Panc1 (cell line): ENCODE measurements at regions not wholly inside any gene's neighbourhood (a gene's known extent, or its start where the extent isn't known, plus 50 kb on each side); places are given as distances from the start of the nearest gene placed in this dataset.

ENCODE experiments used
- ATAC-seq: fragments of 200-7000 bp; cut with Tn5 transposase; 2 replicates; pipeline ENCODE4 v1.9.1; 2020; ENCODE audit warnings: mild to moderate bottlenecking, moderate library complexity
- BruUV-seq: library from RNA; stranded (reverse); fragments of 400-500 nt; replicated peaks from 2 replicates; lab custom pipeline; 2021; lab: Mats Ljungman, UMichigan
- CTCF ChIA-PET: fragments of 300-600 bp; sonication (Branson Sonifier 250); formaldehyde crosslinking; loops from one replicate; lab custom pipeline; 2022; ENCODE audit warnings: antibody characterized with exemption; lab: Charles Lee
- POLR2A ChIA-PET: fragments of 300-600 bp; sonication (Branson Sonifier 250); formaldehyde crosslinking; loops from one replicate; lab custom pipeline; 2022; ENCODE audit warnings: antibody characterized with exemption; lab: Charles Lee
- DNase-seq: peaks from one replicate; pipeline ENCODE4 v3.0.0-alpha.2; 2010; ENCODE audit warnings: low read depth, low spot score
- H3K27ac ChIP-seq: 2 replicates; pipeline ENCODE4 v1.5.1; 2011; ENCODE audit warnings: mild to moderate bottlenecking, low read length, inconsistent platforms
- H3K27me3 ChIP-seq: fragments of 200-500 bp; sonication (Bioruptor generic); 2 replicates; pipeline ENCODE4 v1.6.0; 2014; ENCODE audit warnings: low read length, inconsistent platforms; ENCODE audit not compliant: control insufficient read depth, insufficient read depth
- H3K36me3 ChIP-seq: fragments of 200-500 bp; sonication (Bioruptor generic); 2 replicates; pipeline ENCODE4 v1.5.1; 2014; ENCODE audit warnings: inconsistent platforms, mild to moderate bottlenecking, low read length, moderate library complexity; ENCODE audit not compliant: control insufficient read depth, insufficient read depth
- H3K4me1 ChIP-seq: 2 replicates; pipeline ENCODE4 v1.5.1; 2011; ENCODE audit warnings: inconsistent platforms, mild to moderate bottlenecking, low read length, moderate library complexity; ENCODE audit not compliant: control insufficient read depth, insufficient read depth
- H3K4me3 ChIP-seq, 2 experiments: 2 replicates each; pipeline ENCODE4 v1.5.1; 2011 to 2012; ENCODE audit warnings: low read depth in 2 of 2, low read length in 2 of 2, mild to moderate bottlenecking in 2 of 2, inconsistent platforms in 1 of 2, moderate library complexity in 1 of 2
- H3K9me3 ChIP-seq: fragments of 200-500 bp; sonication (Bioruptor generic); 2 replicates; pipeline ENCODE4 v1.5.1; 2014; ENCODE audit warnings: low read depth, mild to moderate bottlenecking, inconsistent platforms, low read length, moderate library complexity; ENCODE audit not compliant: control insufficient read depth, insufficient read depth
- CTCF ChIP-seq: fragments of 450-650 bp; IDR thresholded peaks from 2 replicates; pipeline ENCODE4 v1.5.1; 2017; ENCODE audit warnings: mild to moderate bottlenecking
- POLR2AphosphoS5 ChIP-seq: IDR thresholded peaks from 2 replicates; pipeline ENCODE4 v1.6.1; 2012; ENCODE audit warnings: mild to moderate bottlenecking, low read depth, low read length, moderate library complexity
- SIN3A ChIP-seq: IDR thresholded peaks from 2 replicates; pipeline ENCODE4 v1.6.1; 2012; ENCODE audit warnings: low read depth, mild to moderate bottlenecking, low read length, moderate library complexity, borderline replicate concordance; ENCODE audit not compliant: insufficient read depth
- TCF7L2 ChIP-seq: IDR thresholded peaks from 2 replicates; pipeline ENCODE4 v1.6.1; 2011; ENCODE audit warnings: mild to moderate bottlenecking, low read depth, low read length, inconsistent platforms
- in situ Hi-C: cut with HindIII; loops from 2 replicates; pipeline ENCODE4 v1.10.0; 2016; ENCODE audit warnings: low sequenced_read_pairs, low pct_unique_long_range_greater_than_20kb
- intact Hi-C: fragments of 100-400 bp; cut with micrococcal nuclease; formaldehyde crosslinking; loops from one replicate; pipeline ENCODE4 v1.10.0; 2022; ENCODE audit not compliant: unreplicated experiment
- TF ChIP-seq, protein P1 (sequence below), 2 experiments: IDR thresholded peaks; 2 replicates each; pipeline ENCODE4 v1.6.1; 2011 to 2012; ENCODE audit warnings: low read depth in 2 of 2, control low read depth in 1 of 2, low read length in 1 of 2, mild to moderate bottlenecking in 1 of 2, moderate library complexity in 1 of 2; ENCODE audit not compliant: insufficient read depth in 1 of 2

- BruUV-seq, result no TSS peak
- Histone ChIP-seq H3K4me3 (no peak overlapping the region), H3K4me1 (no peaks in the 10 kb centered on the region), H3K27ac (no peak overlapping the region), H3K27me3 (no peaks in the 10 kb centered on the region), H3K9me3 (no peaks in the 10 kb centered on the region), H3K36me3 (no peaks in the 10 kb centered on the region)
- no peak for ATAC-seq
- CTCF ChIA-PET, result no interaction called here
- intact Hi-C loops (no loop called here), in situ Hi-C loops (no loop called here)
- POLR2A ChIA-PET, result no interaction called here
- no peak for DNase-seq
- TF ChIP-seq, protein P1, sequence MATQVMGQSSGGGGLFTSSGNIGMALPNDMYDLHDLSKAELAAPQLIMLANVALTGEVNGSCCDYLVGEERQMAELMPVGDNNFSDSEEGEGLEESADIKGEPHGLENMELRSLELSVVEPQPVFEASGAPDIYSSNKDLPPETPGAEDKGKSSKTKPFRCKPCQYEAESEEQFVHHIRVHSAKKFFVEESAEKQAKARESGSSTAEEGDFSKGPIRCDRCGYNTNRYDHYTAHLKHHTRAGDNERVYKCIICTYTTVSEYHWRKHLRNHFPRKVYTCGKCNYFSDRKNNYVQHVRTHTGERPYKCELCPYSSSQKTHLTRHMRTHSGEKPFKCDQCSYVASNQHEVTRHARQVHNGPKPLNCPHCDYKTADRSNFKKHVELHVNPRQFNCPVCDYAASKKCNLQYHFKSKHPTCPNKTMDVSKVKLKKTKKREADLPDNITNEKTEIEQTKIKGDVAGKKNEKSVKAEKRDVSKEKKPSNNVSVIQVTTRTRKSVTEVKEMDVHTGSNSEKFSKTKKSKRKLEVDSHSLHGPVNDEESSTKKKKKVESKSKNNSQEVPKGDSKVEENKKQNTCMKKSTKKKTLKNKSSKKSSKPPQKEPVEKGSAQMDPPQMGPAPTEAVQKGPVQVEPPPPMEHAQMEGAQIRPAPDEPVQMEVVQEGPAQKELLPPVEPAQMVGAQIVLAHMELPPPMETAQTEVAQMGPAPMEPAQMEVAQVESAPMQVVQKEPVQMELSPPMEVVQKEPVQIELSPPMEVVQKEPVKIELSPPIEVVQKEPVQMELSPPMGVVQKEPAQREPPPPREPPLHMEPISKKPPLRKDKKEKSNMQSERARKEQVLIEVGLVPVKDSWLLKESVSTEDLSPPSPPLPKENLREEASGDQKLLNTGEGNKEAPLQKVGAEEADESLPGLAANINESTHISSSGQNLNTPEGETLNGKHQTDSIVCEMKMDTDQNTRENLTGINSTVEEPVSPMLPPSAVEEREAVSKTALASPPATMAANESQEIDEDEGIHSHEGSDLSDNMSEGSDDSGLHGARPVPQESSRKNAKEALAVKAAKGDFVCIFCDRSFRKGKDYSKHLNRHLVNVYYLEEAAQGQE (IDR thresholded peaks at IDR 0.05; ENCODE audit: insufficient read depth in 1 of 2, low read depth in 2 of 2, low read length in 1 of 2), result no peak
- TF ChIP-seq POLR2AphosphoS5 (no peak), TCF7L2 (no peak), CTCF (no peak), SIN3A (no peak)
Measured at GRCh38 chr10:121332829-121333765, 265.1 kb downstream of the FGFR2 start.

DNA sequence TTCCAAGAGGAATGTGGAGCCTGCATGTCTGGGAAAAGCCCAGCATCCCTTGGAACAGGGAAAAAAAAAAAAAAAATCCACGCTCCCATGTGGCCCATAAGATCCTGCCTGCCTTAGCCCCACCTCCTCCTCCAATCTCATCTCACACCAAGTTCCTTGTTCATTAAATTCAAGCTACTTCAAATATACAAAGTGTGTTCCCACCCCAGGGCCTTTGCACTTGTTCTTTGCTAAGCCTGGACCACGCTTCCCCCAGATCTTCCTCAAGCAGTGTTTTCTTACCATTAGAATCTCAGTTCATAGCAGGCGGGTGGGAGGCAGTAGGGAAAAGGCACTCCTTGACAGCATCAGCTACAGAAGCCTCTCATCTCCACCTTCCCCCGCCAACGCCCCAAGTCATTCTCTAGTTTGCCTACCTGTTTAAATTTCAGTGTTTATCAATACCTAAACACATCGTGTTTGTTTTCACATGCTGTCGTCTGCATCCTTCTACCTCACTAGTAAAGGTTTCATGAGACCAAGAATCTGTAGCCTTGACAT is 262.8 kb downstream of the FGFR2 start:
- ChIA-PET CTCF (no interaction called here), POLR2A (no interaction called here)
- BruUV-seq, result no TSS peak

More for the DNA sequence above, 262.8 kb downstream of the FGFR2 start:
- Histone ChIP-seq H3K27me3 (no peaks in the 10 kb centered on the region), H3K9me3 (no peaks in the 10 kb centered on the region), H3K36me3 (no peaks in the 10 kb centered on the region), H3K4me3 (no peak overlapping the region), H3K4me1 (no peaks in the 10 kb centered on the region), H3K27ac (no peak overlapping the region)
- ATAC-seq (no peak), DNase-seq (no peak)
- in situ Hi-C loops, result no loop called here
- intact Hi-C loops, result no loop called here
- TF ChIP-seq SIN3A, result no peak
- no peak for TF ChIP-seq CTCF
